GM12874 (cell line): ENCODE measurements at regions not wholly inside any gene's neighbourhood (a gene's known extent, or its start where the extent isn't known, plus 50 kb on each side); places are given as distances from the start of the nearest gene placed in this dataset.

Experiments used
- CTCF ChIP-seq: IDR thresholded peaks from 2 replicates; pipeline ENCODE4 v1.5.1; 2011; ENCODE audit warnings: low read depth, mild to moderate bottlenecking, control low read depth, low read length, moderate library complexity; ENCODE audit not compliant: insufficient read depth

- TF ChIP-seq CTCF: no peak
Observed at GRCh38 chr1:96048572-96049212, 672.9 kb upstream of the PTBP2 start.

GRCh38 chr1:96049759-96050409 lies 671.7 kb upstream of the PTBP2 start:
- TF ChIP-seq CTCF: no peak

GRCh38 chr1:96059276-96059675 lies 662.3 kb upstream of the PTBP2 start:
- no peak for TF ChIP-seq CTCF

- no peak for TF ChIP-seq CTCF
Observed at GRCh38 chr1:96059736-96060135, 661.8 kb upstream of the PTBP2 start.

GRCh38 chr1:96060621-96061020 lies 661.0 kb upstream of the PTBP2 start:
- no peak for TF ChIP-seq CTCF

GRCh38 chr1:96072021-96072420 lies 649.6 kb upstream of the PTBP2 start:
- TF ChIP-seq CTCF: no peak

GRCh38 chr1:96073100-96073499 lies 648.5 kb upstream of the PTBP2 start:
- no peak for TF ChIP-seq CTCF

- no peak for TF ChIP-seq CTCF
Observed at GRCh38 chr1:96074422-96074821, 647.2 kb upstream of the PTBP2 start.
